ENCODE measurements at regions not wholly inside any gene's neighbourhood (a gene's known extent, or its start where the extent isn't known, plus 50 kb on each side); places are given as distances from the start of the nearest gene placed in this dataset.
"Not testable (repeated sequence)": the region's sequence is repeated elsewhere in the genome, so short reads cannot be mapped to it uniquely, and the experiment has no call there.

DNA sequence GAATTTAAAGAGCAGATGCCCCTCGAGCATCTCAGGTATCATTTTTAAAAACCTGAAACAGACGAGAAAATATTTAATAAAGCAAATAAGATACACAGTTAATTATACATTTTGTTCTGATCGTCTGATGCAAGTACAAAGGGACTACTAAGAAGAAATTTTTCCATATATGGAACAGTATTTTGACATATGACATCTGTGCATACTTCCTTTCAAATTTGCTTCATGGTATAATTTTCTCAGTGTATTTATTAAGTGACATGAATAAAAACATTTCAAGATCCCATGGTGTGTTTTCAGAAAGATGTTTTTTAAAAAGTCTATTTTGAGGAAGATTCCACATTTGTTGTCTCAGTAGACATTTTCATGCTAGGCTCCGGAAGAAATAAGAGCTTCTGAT, 208.1 kb downstream of the VGLL3 start:
- H3K9ac ChIP-seq = no peak overlapping the region
- no peak for TF ChIP-seq Cebpa-rat (IDR thresholded peaks at IDR 0.05)
- no peaks in the 10 kb centered on the region for H4K20me1 ChIP-seq
- H3K27me3 ChIP-seq = no peaks in the 10 kb centered on the region
- H3K4me2 ChIP-seq = no peak overlapping the region
- no peaks in the 10 kb centered on the region for H3K36me3 ChIP-seq
- H3K4me1 ChIP-seq = no peaks in the 10 kb centered on the region
- no peak overlapping the region for H3K27ac ChIP-seq
- no peaks in the 10 kb centered on the region for H3K9me3 ChIP-seq (replicated peaks in 1 of 11)
- no peak overlapping the region for H3K4me3 ChIP-seq

DNA sequence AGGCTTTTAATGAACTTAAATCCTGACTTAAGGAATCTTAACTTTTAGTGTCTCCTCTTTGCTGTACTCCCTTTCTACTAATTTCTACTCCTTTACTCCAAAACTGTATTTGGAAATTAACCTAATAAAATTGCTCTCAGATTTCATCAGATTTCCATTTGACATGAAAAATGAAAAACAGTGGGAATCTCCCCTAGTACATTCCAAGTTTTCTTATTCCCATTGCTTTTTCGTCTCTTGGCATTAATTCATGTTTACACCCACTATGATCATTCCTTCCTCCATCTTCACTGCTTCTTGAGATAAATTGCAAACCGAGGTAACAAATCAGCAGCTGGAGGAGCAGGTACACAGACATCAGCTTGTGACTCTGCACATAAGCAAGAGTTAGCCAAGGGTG, 208.7 kb downstream of the VGLL3 start:
- Histone ChIP-seq H3K9ac (no peak overlapping the region), H3K27ac (no peak overlapping the region), H3K36me3 (no peaks in the 10 kb centered on the region), H4K20me1 (no peaks in the 10 kb centered on the region), H3K4me2 (no peak overlapping the region), H3K9me3 (replicated peaks in 1 of 11) (no peaks in the 10 kb centered on the region), H3K4me1 (no peaks in the 10 kb centered on the region), H3K27me3 (no peaks in the 10 kb centered on the region), H3K4me3 (no peak overlapping the region)
- no peak for TF ChIP-seq Cebpa-rat (IDR thresholded peaks at IDR 0.05)

DNA sequence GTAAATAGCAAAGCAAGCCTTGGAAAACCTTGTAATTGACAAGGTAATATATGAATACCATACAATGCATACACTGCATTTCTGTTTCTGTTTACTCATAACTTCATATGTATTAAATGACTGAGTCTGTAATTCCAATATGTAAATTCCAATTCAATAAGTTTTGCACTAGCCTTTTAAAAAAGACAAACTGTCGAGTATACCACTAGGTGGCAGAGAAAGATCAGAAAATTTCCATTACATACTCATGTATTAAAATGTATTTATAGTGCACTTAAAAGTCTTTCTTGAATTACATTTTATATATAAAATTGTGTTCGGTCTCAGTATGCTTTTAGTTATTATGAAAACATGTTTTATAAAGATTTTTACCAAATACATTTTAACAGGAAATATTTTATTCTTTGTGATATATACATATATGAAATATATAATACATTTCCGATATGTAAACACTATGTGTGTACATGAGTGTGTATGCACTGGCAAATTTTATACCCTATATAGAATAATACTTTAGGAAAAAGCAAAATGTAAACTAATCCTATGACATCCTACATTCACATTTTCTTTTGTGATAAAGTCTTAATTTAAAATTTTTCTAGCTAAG, 216.8 kb downstream of the VGLL3 start:
- TF ChIP-seq Cebpa-rat (IDR thresholded peaks at IDR 0.05) = no peak

DNA sequence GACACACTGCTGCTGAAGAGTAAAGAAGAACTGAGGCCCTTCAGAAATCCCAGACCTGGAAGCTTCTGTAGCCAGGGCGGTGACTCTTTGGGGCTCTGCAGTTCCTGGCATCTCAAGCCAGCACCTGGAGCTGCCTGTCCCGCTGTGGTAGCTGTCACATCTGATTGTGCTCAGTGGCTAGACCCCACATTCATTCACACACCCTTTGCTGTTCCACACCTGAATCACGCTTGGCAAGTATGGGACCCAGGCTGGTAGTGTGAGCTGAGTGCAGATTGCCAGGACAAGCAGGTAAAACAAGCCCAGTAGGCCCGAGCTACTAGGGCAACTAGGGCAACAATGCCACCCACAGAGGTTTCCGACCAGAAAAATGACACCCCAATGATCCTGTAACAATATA, 218.2 kb downstream of the VGLL3 start:
- TF ChIP-seq Cebpa-rat (IDR thresholded peaks at IDR 0.05) = no peak
- Histone ChIP-seq H3K4me3 (no peak overlapping the region), H3K4me1 (peaks cover 0 to 13% (median 7%) of the 10 kb centered on the region in 10 experiments; a peak in 10 of 20 replicates), H3K4me2 (no peak overlapping the region), H3K9ac (no peak overlapping the region), H3K27ac (no peak overlapping the region), H3K36me3 (no peaks in the 10 kb centered on the region), H3K9me3 (replicated peaks in 1 of 11) (no peaks in the 10 kb centered on the region), H3K27me3 (no peaks in the 10 kb centered on the region), H4K20me1 (peaks cover 0 to 7% (median 0%) of the 10 kb centered on the region in 11 experiments; a peak in 1 of 22 replicates)

More for the DNA sequence above, 216.8 kb downstream of the VGLL3 start:
- no peak overlapping the region for H3K27ac ChIP-seq
- H3K4me2 ChIP-seq = no peak overlapping the region
- peaks cover 0 to 13% (median 7%) of the 10 kb centered on the region in 10 experiments; a peak in 10 of 20 replicates for H3K4me1 ChIP-seq
- H3K4me3 ChIP-seq = no peak overlapping the region
- no peaks in the 10 kb centered on the region for H3K36me3 ChIP-seq
- peaks cover 0 to 7% (median 0%) of the 10 kb centered on the region in 11 experiments; a peak in 1 of 22 replicates for H4K20me1 ChIP-seq
- no peak overlapping the region for H3K9ac ChIP-seq
- H3K9me3 ChIP-seq (replicated peaks in 1 of 11) = no peaks in the 10 kb centered on the region
- no peaks in the 10 kb centered on the region for H3K27me3 ChIP-seq

DNA sequence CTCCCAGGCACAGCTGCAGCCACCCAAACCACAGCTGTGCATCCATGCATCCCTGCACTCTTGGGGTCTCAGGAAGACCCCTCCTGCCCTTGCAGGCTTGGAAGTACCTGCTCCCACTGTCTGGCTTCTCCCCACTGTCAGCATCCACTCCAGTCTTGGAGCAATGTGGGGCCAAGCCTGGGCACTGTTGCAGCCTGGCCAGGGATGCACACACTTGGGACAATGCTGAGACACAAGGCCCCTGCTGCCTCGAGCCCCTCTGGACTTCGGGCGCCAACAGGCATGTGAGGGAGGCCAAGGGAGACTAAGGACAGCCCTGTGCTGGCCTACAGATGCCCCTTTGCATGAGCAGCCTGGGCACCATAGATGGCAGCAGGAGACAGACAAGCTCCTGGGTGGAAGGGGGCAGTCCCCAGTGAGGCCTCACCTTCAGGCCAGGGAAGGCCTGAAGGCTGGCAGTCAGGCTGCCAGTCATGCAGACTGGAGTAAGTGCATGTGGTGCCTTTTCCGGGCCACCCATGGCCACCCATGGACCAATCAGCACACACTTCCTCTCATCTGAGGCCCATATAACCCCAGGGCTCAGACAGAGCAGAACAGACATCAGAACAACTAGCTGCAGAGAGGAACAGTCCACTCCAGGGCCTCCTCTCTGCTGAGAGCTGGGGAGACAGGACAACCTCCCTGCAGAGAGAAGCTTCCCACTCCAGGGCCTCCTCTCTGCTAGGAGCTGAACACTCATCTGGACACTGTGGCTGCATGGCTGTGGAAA, 219.0 kb downstream of the VGLL3 start:
- peaks cover 0 to 7% (median 0%) of the 10 kb centered on the region in 11 experiments; a peak in 1 of 22 replicates for H4K20me1 ChIP-seq
- H3K4me1 ChIP-seq = peaks cover 0 to 13% (median 7%) of the 10 kb centered on the region in 10 experiments; a peak in 10 of 20 replicates
- H3K9ac ChIP-seq = no peak overlapping the region
- no peak overlapping the region for H3K4me3 ChIP-seq
- no peaks in the 10 kb centered on the region for H3K9me3 ChIP-seq (replicated peaks in 1 of 11)
- H3K27me3 ChIP-seq = no peaks in the 10 kb centered on the region
- H3K4me2 ChIP-seq = peak overlapping the region in 6 of 11 experiments; percentile 12 to 37 (median 23); a peak in 7 of 22 replicates
- no peak for TF ChIP-seq Cebpa-rat (IDR thresholded peaks at IDR 0.05)
- no peak overlapping the region for H3K27ac ChIP-seq
- no peaks in the 10 kb centered on the region for H3K36me3 ChIP-seq

DNA sequence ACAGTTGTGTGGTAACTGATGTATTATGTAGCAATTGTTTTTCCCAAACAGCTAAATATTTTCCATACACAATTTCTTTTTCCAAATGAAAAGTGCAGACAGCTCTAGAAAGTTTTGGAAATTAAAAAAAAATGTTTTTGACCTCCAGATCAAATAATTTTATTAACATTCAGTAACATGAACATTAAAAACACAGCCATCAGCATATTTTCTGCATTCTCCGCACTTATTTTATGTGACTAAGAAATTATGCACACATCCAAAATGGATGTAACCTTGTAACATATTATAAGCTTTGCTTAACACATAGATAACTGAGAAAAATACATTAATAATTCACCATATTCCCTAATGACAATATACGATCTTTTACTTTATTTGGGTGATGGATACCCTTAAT, 224.6 kb downstream of the VGLL3 start:
- Histone ChIP-seq H4K20me1 (no peaks in the 10 kb centered on the region), H3K9me3 (replicated peaks in 1 of 11) (no peaks in the 10 kb centered on the region), H3K27ac (no peak overlapping the region), H3K9ac (no peak overlapping the region), H3K4me1 (peaks cover 0 to 4% (median 0%) of the 10 kb centered on the region in 10 experiments; a peak in 5 of 20 replicates), H3K27me3 (no peaks in the 10 kb centered on the region), H3K36me3 (no peaks in the 10 kb centered on the region), H3K4me2 (no peak overlapping the region), H3K4me3 (no peak overlapping the region)
- TF ChIP-seq Cebpa-rat (IDR thresholded peaks at IDR 0.05) = no peak

DNA sequence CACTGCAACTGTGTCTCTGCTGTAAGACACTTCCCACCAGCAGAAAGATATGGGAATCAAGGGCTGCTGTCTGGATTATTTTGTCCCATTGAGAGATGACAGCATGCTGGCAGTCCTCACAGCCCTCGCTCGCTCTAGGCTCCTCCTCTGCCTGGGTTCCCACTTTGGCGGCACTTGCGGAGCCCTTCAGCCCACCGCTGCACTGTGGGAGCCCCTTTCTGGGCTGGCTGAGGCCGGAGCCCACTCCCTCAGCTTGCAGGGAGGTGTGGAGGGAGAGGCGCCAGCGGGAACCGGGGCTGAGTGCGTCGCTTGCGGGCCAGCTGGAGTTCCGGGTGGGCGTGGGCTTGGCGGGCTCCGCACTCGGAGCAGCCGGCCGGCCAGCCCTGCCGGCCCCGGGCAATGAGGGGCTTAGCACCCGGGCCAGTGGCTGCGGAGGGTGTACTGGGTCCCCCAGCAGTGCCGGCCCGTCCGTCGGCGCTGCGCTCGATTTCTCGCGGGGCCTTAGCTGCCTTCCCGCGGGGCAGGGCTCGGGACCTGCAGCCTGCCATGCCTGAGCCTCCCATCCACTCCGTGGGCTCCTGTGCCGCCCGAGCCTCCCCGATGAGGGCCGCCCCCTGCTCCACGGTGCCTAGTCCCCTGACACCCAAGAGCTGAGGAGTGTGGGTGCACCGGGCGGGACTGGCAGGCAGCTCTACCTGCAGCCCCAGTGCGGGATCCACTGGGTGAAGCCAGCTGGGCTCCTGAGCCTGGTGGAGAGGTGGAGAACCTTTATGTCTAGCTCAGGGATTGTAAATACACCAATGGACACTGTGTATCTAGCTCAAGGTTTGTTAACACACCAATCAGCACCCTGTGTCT, 233.4 kb downstream of the VGLL3 start:
- H3K4me1 ChIP-seq, H3K9ac ChIP-seq, H3K27ac ChIP-seq, H3K27me3 ChIP-seq, H3K4me2 ChIP-seq, H3K4me3 ChIP-seq, H3K36me3 ChIP-seq, H4K20me1 ChIP-seq: not testable (repeated sequence)
- peaks cover 0 to 20% (median 12%) of the 10 kb centered on the region in 11 experiments; a peak in 16 of 22 replicates for H3K9me3 ChIP-seq (replicated peaks in 1 of 11)

DNA sequence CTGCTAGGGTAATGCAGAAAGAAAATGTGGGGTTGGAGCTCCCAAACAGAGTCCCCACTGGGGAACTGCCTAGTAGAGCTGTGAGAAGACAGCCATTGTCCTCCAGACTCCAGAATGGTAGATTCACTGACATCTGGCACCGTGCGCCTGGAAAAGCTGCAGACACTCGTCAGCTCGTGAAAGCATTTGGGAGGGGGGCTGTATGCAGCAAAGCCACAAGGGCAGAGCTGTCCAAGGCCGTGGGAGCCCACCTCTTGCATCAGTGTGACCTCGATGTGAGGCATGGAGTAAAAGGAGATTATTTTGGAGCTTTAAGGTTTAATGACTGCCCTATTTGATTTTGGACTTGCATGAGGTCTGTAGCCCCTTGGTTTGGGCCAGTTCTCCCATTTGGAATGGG, 242.9 kb downstream of the VGLL3 start:
- Histone ChIP-seq H3K27ac (no peak overlapping the region), H3K9ac (no peak overlapping the region), H3K4me3 (no peak overlapping the region), H3K4me1 (no peaks in the 10 kb centered on the region), H3K36me3 (no peaks in the 10 kb centered on the region), H3K9me3 (replicated peaks in 1 of 11) (peaks cover 0 to 9% (median 0%) of the 10 kb centered on the region in 11 experiments; a peak in 7 of 22 replicates), H4K20me1 (no peaks in the 10 kb centered on the region), H3K4me2 (no peak overlapping the region), H3K27me3 (no peaks in the 10 kb centered on the region)
- no peak for TF ChIP-seq Cebpa-rat (IDR thresholded peaks at IDR 0.05)

DNA sequence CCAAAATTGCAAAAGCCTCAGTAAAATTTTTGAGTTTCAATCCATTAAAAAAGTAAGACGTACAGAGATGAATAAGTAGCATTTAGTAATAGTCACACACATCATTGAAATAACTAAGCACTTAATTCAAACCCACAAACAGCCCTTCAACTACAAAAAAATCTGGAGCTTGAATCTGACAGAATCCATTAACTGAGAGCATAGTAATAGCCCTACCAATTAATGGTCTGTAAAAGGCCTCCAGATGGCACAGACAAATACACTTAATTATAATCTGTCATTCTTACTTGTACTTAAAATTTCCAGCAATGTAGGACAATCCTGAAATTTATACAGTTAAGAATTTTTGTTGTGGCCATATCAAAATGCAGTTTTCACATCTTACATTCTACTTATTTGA, 246.9 kb downstream of the VGLL3 start:
- Histone ChIP-seq H3K9ac (no peak overlapping the region), H3K27ac (no peak overlapping the region), H4K20me1 (no peaks in the 10 kb centered on the region), H3K4me1 (no peaks in the 10 kb centered on the region), H3K36me3 (no peaks in the 10 kb centered on the region), H3K4me2 (no peak overlapping the region), H3K27me3 (no peaks in the 10 kb centered on the region), H3K4me3 (no peak overlapping the region), H3K9me3 (replicated peaks in 1 of 11) (peaks cover 0 to 9% (median 0%) of the 10 kb centered on the region in 11 experiments; a peak in 7 of 22 replicates)
- TF ChIP-seq Cebpa-rat (IDR thresholded peaks at IDR 0.05) = no peak

Data from BLaER1 treated with 17β-estradiol and CSF1 and Interleukin-3, amounts not matched to agents 10 nM and 100 nM (cell line).